ENCODE measurements at regions not wholly inside any gene's neighbourhood (a gene's known extent, or its start where the extent isn't known, plus 50 kb on each side); places are given as distances from the start of the nearest gene placed in this dataset.

DNA sequence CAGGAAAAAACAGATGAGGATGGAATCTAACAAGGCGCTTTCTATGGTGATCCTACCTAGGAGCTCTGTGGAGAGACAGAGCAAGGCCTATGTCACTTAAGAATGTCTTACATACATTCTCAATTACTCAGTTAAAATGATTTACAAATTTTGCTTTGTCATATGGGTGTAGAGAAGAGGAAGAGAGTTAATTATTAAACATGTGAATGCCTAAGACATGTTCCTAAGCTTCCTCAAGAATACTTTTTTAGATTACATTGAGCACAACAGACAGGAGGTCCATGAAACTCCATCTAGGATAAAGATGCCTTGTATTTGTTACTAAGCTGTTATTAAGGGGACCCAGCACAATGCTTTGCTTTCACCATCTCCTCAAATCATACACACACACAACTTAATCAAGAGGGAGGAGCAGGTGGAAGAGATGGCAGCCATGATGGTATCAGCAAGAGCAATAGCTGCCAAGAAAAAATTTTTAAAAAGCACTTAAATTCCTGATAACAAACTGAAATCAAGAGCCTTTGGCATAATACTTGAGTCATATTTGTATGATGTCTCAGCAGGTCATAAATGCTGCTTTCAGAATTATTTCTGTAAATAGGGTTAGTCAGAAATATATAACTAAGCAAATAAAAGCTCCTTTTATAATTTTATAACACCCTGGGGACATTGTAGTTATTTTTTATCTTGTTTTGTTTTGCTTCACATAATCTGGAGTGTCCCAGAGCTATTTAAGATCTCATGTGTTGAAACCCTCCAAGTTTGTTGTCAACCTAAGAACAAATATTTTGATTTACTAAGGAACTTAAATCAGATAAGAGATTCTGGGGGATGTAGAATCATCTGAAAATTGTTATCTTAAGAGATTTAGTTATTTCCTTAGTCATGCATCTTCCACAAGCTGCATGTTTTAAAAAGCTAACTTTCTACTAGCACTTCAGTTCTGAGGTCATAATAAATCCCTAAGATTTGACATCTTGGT, 70.0 kb upstream of the CD2AP start:
- no peak for ATAC-seq
- ChIA-PET RAD21 (ENCODE audit: unreplicated experiment) (interaction anchor here (0.7 to 0.9 kb wide), 2 partner anchors 11 to 327 kb away, joined by 3 to 4 read pairs; no protein-coding TSS in a partner anchor), SMC1A (ENCODE audit: uncharacterized antibody, unreplicated experiment) (interaction anchor here (0.6 to 2.8 kb wide), 12 partner anchors 12 to 327 kb away, joined by 3 to 15 read pairs (median 4); no protein-coding TSS in a partner anchor), POLR2A (interaction anchor here (0.6 kb wide), 1 partner anchor 90 kb away, joined by 3 read pairs; no protein-coding TSS in a partner anchor), CTCF (interaction anchor here (0.7 to 3.4 kb wide), 6 partner anchors 12 to 381 kb away, joined by 3 to 24 read pairs (median 4); no protein-coding TSS in a partner anchor)
- no peaks in the 10 kb centered on the region for H3K4me1 ChIP-seq (ENCODE audit: control insufficient read depth, insufficient read depth, low read length)
- H4K20me1 ChIP-seq (ENCODE audit: control insufficient read depth, insufficient read depth) = no peaks in the 10 kb centered on the region
- whole genome bisulfite sequencing (ENCODE audit: insufficient coverage, insufficient replicate concordance, low lambda C conversion rate, missing lambda C conversion rate) = 90% methylated on average over 1 of the region's 1 CpG
- no peak overlapping the region for H3K4me2 ChIP-seq (ENCODE audit: control insufficient read depth, insufficient read depth)
- H3K79me2 ChIP-seq (ENCODE audit: control insufficient read depth, insufficient read depth, low read length) = no peaks in the 10 kb centered on the region
- in situ Hi-C loops (cut with MboI) (no loop called here), intact Hi-C loops (cut with micrococcal nuclease; ENCODE audit: unreplicated experiment) (no loop called here)
- no peak overlapping the region for H3K27ac ChIP-seq (ENCODE audit: control insufficient read depth, insufficient read depth)
- H2AFZ ChIP-seq (ENCODE audit: control insufficient read depth, low read depth, low read length) = no peak overlapping the region
- no peak overlapping the region for H3K4me3 ChIP-seq
- no peak for FAIRE-seq
- BruUV-seq (replicated peaks) = no TSS peak
- H3K9ac ChIP-seq (ENCODE audit: control insufficient read depth, insufficient read depth, low read length) = no peak overlapping the region
- no peaks in the 10 kb centered on the region for H3K36me3 ChIP-seq (ENCODE audit: control insufficient read depth in 2 of 2, insufficient read depth in 2 of 2, low read length in 1 of 2)
- DNase-seq (ENCODE audit: low read depth, low spot score) = no peak
- no peaks in the 10 kb centered on the region for H3K9me3 ChIP-seq (replicated peaks; ENCODE audit: control insufficient read depth, insufficient read depth, low read length)
- H3K27me3 ChIP-seq (replicated peaks in 1 of 2; ENCODE audit: control insufficient read depth in 2 of 2, insufficient read depth in 2 of 2, low read length in 1 of 2) = no peaks in the 10 kb centered on the region
- no peak for TF ChIP-seq TCF12 (IDR thresholded peaks at IDR 0.05; ENCODE audit: low read depth, low read length)
- TF ChIP-seq, protein P1, sequence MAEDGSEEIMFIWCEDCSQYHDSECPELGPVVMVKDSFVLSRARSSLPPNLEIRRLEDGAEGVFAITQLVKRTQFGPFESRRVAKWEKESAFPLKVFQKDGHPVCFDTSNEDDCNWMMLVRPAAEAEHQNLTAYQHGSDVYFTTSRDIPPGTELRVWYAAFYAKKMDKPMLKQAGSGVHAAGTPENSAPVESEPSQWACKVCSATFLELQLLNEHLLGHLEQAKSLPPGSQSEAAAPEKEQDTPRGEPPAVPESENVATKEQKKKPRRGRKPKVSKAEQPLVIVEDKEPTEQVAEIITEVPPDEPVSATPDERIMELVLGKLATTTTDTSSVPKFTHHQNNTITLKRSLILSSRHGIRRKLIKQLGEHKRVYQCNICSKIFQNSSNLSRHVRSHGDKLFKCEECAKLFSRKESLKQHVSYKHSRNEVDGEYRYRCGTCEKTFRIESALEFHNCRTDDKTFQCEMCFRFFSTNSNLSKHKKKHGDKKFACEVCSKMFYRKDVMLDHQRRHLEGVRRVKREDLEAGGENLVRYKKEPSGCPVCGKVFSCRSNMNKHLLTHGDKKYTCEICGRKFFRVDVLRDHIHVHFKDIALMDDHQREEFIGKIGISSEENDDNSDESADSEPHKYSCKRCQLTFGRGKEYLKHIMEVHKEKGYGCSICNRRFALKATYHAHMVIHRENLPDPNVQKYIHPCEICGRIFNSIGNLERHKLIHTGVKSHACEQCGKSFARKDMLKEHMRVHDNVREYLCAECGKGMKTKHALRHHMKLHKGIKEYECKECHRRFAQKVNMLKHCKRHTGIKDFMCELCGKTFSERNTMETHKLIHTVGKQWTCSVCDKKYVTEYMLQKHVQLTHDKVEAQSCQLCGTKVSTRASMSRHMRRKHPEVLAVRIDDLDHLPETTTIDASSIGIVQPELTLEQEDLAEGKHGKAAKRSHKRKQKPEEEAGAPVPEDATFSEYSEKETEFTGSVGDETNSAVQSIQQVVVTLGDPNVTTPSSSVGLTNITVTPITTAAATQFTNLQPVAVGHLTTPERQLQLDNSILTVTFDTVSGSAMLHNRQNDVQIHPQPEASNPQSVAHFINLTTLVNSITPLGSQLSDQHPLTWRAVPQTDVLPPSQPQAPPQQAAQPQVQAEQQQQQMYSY (CRISPR knock-in tag; IDR thresholded peaks at IDR 0.05) = no peak
- TF ChIP-seq JUND (IDR thresholded peaks at IDR 0.05; ENCODE audit: low read depth, low read length) = no peak
- no peak for TF ChIP-seq YBX1 (IDR thresholded peaks at IDR 0.05)
- no peak for TF ChIP-seq MXI1 (IDR thresholded peaks at IDR 0.05; ENCODE audit: low read depth, low read length)
- no peak for TF ChIP-seq TCF3 (IDR thresholded peaks at IDR 0.05; ENCODE audit: borderline replicate concordance, insufficient read depth, low read depth, low read length)
- TF ChIP-seq SPI1 (IDR thresholded peaks at IDR 0.05; ENCODE audit: borderline replicate concordance, insufficient read depth, low read depth, low read length) = no peak
- no peak for TF ChIP-seq CBX3 (IDR thresholded peaks at IDR 0.05; ENCODE audit: borderline replicate concordance, low read depth)
- TF ChIP-seq, protein P2, sequence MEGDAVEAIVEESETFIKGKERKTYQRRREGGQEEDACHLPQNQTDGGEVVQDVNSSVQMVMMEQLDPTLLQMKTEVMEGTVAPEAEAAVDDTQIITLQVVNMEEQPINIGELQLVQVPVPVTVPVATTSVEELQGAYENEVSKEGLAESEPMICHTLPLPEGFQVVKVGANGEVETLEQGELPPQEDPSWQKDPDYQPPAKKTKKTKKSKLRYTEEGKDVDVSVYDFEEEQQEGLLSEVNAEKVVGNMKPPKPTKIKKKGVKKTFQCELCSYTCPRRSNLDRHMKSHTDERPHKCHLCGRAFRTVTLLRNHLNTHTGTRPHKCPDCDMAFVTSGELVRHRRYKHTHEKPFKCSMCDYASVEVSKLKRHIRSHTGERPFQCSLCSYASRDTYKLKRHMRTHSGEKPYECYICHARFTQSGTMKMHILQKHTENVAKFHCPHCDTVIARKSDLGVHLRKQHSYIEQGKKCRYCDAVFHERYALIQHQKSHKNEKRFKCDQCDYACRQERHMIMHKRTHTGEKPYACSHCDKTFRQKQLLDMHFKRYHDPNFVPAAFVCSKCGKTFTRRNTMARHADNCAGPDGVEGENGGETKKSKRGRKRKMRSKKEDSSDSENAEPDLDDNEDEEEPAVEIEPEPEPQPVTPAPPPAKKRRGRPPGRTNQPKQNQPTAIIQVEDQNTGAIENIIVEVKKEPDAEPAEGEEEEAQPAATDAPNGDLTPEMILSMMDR (IDR thresholded peaks at IDR 0.05 in 2 of 3, conservative IDR thresholded peaks at IDR 0.05 in 1 of 3; ENCODE audit: control insufficient read depth in 2 of 3, extremely low read depth in 1 of 3, insufficient read depth in 1 of 3, low read depth in 3 of 3, low read length in 3 of 3) = no peak
- TF ChIP-seq, protein P3, sequence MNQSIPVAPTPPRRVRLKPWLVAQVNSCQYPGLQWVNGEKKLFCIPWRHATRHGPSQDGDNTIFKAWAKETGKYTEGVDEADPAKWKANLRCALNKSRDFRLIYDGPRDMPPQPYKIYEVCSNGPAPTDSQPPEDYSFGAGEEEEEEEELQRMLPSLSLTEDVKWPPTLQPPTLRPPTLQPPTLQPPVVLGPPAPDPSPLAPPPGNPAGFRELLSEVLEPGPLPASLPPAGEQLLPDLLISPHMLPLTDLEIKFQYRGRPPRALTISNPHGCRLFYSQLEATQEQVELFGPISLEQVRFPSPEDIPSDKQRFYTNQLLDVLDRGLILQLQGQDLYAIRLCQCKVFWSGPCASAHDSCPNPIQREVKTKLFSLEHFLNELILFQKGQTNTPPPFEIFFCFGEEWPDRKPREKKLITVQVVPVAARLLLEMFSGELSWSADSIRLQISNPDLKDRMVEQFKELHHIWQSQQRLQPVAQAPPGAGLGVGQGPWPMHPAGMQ (IDR thresholded peaks at IDR 0.05; ENCODE audit: borderline replicate concordance) = no peak
- TF ChIP-seq YY1 (IDR thresholded peaks at IDR 0.05; ENCODE audit: low read depth, low read length) = no peak
- no peak for TF ChIP-seq CHD4 (IDR thresholded peaks at IDR 0.05)
- no peak for TF ChIP-seq ZNF622 (IDR thresholded peaks at IDR 0.05)
- TF ChIP-seq MEF2A (IDR thresholded peaks at IDR 0.05; ENCODE audit: insufficient read depth, low read depth, low read length) = no peak
- TF ChIP-seq EGR1 (IDR thresholded peaks at IDR 0.05; ENCODE audit: borderline replicate concordance in 1 of 2, low read depth in 2 of 2, low read length in 2 of 2) = no peak
